ENCODE measurements at regions not wholly inside any gene's neighbourhood (a gene's known extent, or its start where the extent isn't known, plus 50 kb on each side); places are given as distances from the start of the nearest gene placed in this dataset.

DNA sequence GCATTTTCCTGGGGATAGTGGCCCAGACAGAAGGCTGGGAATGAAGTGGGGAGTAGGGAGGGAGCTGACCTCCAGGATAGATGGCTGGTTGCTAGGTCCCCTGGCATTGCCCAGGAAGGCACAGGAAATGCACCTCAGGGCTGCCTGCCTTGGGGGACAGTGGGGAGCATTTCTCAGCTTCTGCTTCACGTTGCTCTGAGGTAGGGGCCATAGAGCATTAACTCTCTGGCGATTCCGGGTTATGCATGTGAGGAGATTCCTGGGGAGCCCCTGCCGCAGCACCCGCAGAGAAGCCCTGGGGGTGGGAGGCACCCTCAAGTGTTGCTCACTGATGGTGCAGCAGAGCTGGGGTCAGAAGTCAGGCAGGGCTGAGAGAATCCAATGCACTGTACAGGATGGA lies 256.5 kb downstream of the CYP26B1 start:
- no peak for DNase-seq (ENCODE audit: low read depth, low spot score)
- Histone ChIP-seq H3K27ac (ENCODE audit: low read length) (no peak overlapping the region), H3K9me3 (ENCODE audit: control insufficient read depth, insufficient read depth, low read length) (no peaks in the 10 kb centered on the region), H3K36me3 (ENCODE audit: control insufficient read depth, insufficient read depth, low read length) (no peaks in the 10 kb centered on the region), H3K4me3 (ENCODE audit: low read length) (no peak overlapping the region), H3K27me3 (ENCODE audit: control insufficient read depth, insufficient read depth, low read length) (no peaks in the 10 kb centered on the region), H3K4me1 (ENCODE audit: control insufficient read depth, insufficient read depth, low read length) (no peaks in the 10 kb centered on the region)
- WGBS (ENCODE audit: insufficient coverage, insufficient read length): no CpG with 5 or more reads among the region's 5 CpGs

DNA sequence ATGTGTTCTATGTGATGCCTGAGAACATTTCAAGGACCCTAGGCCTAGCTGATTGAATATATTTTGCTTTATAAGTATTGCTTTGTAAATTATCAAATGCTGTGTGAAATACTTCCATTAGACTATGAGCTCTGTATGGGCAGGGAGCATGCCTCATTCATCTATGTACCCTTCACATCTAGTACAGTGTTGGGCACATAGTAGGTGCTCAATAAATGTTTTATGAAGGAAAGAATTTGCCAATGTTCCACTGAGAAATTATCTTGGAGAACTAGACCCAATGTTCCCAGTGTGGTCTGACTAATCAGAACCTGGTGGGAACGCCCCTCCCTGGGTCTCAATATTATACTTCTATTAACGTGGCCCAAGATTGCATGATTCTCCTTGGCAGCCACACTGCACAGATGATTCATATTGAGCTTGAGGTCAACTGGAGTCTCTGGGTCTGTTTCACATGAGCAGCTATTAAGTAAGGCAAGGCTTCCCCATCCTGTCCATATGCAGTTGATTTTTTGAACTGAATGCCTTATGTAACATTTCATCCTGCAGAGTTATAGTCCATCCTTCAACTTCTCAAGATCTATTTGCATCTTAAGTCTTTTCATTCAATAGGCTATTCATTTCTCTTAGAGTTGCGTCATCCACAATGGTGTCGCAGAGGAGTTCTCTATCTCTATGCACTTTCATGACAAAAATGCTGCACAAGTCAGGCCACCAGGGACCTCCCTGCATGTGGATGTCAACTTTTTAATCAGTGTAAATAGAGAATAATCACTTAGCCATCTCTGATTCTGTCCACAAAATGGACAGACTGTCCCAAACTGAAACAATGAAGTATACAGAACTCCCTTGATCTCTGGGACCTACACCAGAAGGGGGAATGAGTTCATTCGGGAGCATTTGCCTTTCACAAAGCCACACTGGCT lies 257.6 kb downstream of the CYP26B1 start:
- no peaks in the 10 kb centered on the region for H3K9me3 ChIP-seq (ENCODE audit: control insufficient read depth, insufficient read depth, low read length)
- H3K27ac ChIP-seq (ENCODE audit: low read length): no peak overlapping the region
- WGBS (ENCODE audit: insufficient coverage, insufficient read length): no CpG with 5 or more reads among the region's 5 CpGs
- no peak overlapping the region for H3K4me3 ChIP-seq (ENCODE audit: low read length)
- H3K4me1 ChIP-seq (ENCODE audit: control insufficient read depth, insufficient read depth, low read length): no peaks in the 10 kb centered on the region
- no peaks in the 10 kb centered on the region for H3K27me3 ChIP-seq (ENCODE audit: control insufficient read depth, insufficient read depth, low read length)
- no peak for DNase-seq (ENCODE audit: low read depth, low spot score)
- no peaks in the 10 kb centered on the region for H3K36me3 ChIP-seq (ENCODE audit: control insufficient read depth, insufficient read depth, low read length)

DNA sequence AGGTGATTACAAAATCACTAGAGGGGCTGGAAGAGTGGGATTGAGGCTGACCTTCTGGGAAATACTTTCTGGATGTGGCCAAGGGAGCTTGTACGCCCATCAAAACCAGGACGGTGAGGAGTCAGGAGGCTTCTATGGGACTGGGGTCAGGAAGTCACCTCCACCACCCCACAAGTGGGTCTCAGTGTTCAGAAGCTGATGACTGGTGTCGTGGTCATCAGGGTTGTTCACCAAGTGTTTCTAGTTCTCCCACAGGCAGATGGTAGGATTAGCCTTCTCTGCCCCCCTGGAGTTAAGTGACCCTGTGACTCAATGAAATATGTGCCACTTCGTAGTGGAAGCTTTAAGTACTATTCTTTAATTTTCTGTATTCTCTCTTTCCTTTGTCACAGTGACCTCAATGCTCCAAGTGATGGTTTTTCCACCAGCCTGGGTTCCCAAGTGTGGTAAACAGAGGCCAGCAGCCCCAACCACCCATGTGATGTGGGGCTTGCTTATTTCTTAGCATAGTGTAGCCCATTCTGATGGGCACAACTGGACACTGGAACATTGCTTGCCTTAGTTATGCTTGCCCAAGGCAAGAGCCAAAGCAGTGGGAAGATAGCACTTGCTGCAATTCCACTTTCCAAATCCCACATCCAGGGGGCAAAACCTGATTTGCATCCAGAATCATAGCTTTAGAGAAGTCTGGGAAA lies 258.8 kb downstream of the CYP26B1 start:
- Histone ChIP-seq H3K27ac (ENCODE audit: low read length) (no peak overlapping the region), H3K4me1 (ENCODE audit: control insufficient read depth, insufficient read depth, low read length) (no peaks in the 10 kb centered on the region), H3K4me3 (ENCODE audit: low read length) (no peak overlapping the region), H3K27me3 (ENCODE audit: control insufficient read depth, insufficient read depth, low read length) (no peaks in the 10 kb centered on the region), H3K36me3 (ENCODE audit: control insufficient read depth, insufficient read depth, low read length) (no peaks in the 10 kb centered on the region), H3K9me3 (ENCODE audit: control insufficient read depth, insufficient read depth, low read length) (no peaks in the 10 kb centered on the region)
- no CpG with 5 or more reads among the region's 4 CpGs for WGBS (ENCODE audit: insufficient coverage, insufficient read length)
- no peak for DNase-seq (ENCODE audit: low read depth, low spot score)

DNA sequence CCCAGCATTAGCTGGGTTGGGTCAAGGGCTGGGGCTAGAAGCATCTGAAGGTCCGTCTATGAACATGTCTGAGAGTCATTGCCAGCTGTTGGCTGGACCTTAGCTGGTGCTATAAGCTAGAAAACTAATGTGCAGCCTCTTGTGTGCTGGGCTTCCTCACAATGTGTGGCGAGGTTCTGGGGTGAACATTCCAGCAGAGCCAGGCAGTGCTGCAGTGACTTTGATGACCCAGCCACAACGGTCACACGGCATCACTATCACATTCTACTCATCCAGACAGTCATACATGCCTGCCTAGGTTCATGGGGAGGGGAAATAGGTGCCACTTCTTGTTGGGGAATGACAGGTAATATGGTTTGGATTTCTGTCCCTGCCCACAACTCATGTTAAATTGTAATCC lies 260.5 kb downstream of the CYP26B1 start:
- H3K4me1 ChIP-seq (ENCODE audit: control insufficient read depth, insufficient read depth, low read length): no peaks in the 10 kb centered on the region
- H3K27ac ChIP-seq (ENCODE audit: low read length): no peak overlapping the region
- no peaks in the 10 kb centered on the region for H3K27me3 ChIP-seq (ENCODE audit: control insufficient read depth, insufficient read depth, low read length)
- H3K4me3 ChIP-seq (ENCODE audit: low read length): no peak overlapping the region
- no peaks in the 10 kb centered on the region for H3K36me3 ChIP-seq (ENCODE audit: control insufficient read depth, insufficient read depth, low read length)
- no peak for DNase-seq (ENCODE audit: low read depth, low spot score)
- no CpG with 5 or more reads among the region's 4 CpGs for WGBS (ENCODE audit: insufficient coverage, insufficient read length)
- no peaks in the 10 kb centered on the region for H3K9me3 ChIP-seq (ENCODE audit: control insufficient read depth, insufficient read depth, low read length)

DNA sequence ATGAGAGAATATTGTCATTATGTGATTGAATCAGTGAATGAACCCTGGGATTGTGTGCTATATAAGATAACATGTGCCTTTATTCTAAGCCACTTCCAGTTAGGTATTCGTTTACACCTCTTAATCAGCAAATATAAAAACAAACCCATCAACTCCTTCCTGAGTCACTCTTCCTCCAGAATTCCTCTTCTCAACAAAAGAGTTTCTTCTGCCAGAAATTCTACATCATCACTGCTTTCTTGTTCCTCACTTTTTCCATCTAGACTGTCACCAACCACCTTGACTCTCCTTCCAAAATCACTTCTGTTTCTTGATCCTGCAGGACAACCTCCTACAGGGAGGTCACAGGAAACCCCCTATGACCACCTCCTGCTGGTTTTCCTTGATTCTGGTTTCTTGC lies 261.4 kb downstream of the CYP26B1 start:
- H3K9me3 ChIP-seq (ENCODE audit: control insufficient read depth, insufficient read depth, low read length): no peaks in the 10 kb centered on the region
- WGBS (ENCODE audit: insufficient coverage, insufficient read length): no CpG with 5 or more reads among the region's 1 CpG
- H3K4me1 ChIP-seq (ENCODE audit: control insufficient read depth, insufficient read depth, low read length): no peaks in the 10 kb centered on the region
- H3K27ac ChIP-seq (ENCODE audit: low read length): no peak overlapping the region
- H3K27me3 ChIP-seq (ENCODE audit: control insufficient read depth, insufficient read depth, low read length): no peaks in the 10 kb centered on the region
- no peak overlapping the region for H3K4me3 ChIP-seq (ENCODE audit: low read length)
- DNase-seq (ENCODE audit: low read depth, low spot score): no peak
- no peaks in the 10 kb centered on the region for H3K36me3 ChIP-seq (ENCODE audit: control insufficient read depth, insufficient read depth, low read length)

DNA sequence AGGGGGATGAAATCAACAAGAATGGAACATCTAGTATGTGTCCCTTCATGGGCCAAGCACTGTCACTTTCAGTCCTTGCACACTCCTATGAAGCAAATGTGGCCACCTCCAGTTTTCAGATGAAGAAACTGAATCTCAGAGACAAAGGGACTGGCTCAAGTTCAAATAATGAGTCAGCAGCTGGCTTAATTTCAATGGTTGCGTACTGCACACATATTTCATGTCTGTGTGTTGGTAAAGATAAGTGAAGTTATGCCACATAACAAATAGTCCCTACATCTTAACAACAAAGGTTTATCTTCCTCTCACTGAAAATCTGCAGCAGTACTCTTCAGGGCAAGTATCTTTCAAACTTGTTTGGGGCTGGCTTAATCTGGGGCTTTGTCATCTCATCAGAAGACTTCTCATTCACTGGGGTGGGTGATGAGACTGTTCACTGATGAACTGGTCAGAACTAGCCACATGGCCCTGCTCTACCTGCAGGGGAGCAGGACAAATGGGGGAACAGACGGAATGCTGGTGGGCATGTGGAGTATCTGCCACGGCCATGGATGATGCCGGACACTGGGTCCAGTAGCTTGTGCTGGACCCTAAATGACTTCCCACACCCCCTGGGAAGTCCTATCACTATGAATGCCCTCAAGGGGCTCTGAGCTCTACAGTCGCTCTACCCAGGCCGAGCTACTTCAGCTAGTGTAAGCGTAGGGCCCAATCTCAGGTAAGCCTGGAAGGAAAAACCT lies 263.2 kb downstream of the CYP26B1 start:
- H3K4me1 ChIP-seq (ENCODE audit: control insufficient read depth, insufficient read depth, low read length): no peaks in the 10 kb centered on the region
- no peak overlapping the region for H3K27ac ChIP-seq (ENCODE audit: low read length)
- no peak overlapping the region for H3K4me3 ChIP-seq (ENCODE audit: low read length)
- no peaks in the 10 kb centered on the region for H3K9me3 ChIP-seq (ENCODE audit: control insufficient read depth, insufficient read depth, low read length)
- no peaks in the 10 kb centered on the region for H3K27me3 ChIP-seq (ENCODE audit: control insufficient read depth, insufficient read depth, low read length)
- no peaks in the 10 kb centered on the region for H3K36me3 ChIP-seq (ENCODE audit: control insufficient read depth, insufficient read depth, low read length)
- no peak for DNase-seq (ENCODE audit: low read depth, low spot score)
- WGBS (ENCODE audit: insufficient coverage, insufficient read length): no CpG with 5 or more reads among the region's 7 CpGs

DNA sequence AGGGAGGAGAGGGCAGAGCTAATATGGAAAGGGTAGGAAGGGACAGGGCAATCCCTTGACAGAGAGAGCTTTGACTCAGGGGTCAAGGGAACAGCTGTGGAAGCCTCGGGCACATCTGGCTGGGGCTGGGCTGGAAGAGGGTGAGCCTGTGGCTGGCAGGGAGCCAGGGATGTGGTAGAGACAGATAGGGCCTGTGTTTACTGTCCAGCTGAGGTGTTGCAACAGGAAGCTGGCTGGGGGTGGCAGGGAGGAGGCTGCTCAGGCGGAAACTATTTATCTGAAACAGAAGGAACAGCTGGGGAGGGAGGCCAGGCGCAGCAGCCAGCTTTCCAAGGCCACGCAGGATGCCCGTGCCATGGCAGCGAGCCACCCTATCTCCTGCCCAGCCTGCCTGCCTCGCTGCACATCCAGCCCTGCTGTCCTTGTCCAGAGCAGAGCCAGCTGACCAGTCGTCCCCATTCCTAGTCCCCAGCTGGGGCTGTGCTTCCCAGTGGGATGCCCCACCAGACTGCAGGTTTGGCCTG lies 264.7 kb downstream of the CYP26B1 start:
- H3K27ac ChIP-seq (ENCODE audit: low read length): no peak overlapping the region
- no peak overlapping the region for H3K4me3 ChIP-seq (ENCODE audit: low read length)
- DNase-seq (ENCODE audit: low read depth, low spot score): no peak
- no peaks in the 10 kb centered on the region for H3K9me3 ChIP-seq (ENCODE audit: control insufficient read depth, insufficient read depth, low read length)
- no peaks in the 10 kb centered on the region for H3K4me1 ChIP-seq (ENCODE audit: control insufficient read depth, insufficient read depth, low read length)
- WGBS (ENCODE audit: insufficient coverage, insufficient read length): no CpG with 5 or more reads among the region's 8 CpGs
- no peaks in the 10 kb centered on the region for H3K27me3 ChIP-seq (ENCODE audit: control insufficient read depth, insufficient read depth, low read length)
- no peaks in the 10 kb centered on the region for H3K36me3 ChIP-seq (ENCODE audit: control insufficient read depth, insufficient read depth, low read length)

DNA sequence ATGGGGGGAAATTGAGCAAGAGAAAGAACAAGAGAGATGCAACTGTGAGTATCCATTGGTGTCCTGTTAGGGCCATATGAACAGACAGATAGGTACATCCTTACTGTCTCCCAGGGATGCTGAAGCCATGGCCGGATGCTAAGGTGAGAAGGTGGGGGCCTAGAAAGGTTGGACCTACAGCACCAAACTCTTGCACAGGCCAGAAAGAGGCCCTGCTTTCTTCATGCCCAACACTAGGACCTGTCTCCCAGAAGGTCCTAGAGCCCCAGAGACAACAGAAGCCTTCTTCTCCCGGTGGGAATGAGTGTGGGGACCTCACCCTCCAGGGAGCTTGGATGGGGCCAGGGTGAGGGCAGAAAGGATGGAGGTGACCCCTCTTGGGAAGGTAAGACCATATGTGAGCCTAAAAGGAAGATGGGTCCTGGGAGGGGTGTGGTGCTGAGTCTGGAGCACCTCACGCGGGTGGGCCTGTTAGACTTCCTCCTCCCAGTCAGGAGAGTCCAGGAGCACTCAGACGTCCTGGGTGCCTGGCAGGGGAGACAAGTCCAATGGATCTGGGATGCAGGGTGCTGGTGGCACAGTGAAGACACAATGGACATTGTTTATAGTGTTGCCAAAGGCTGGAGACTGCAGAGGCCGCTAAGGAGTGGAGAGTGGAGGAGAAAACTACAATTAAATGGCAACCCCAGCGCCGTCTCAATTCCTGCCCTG lies 265.3 kb downstream of the CYP26B1 start:
- H3K27me3 ChIP-seq (ENCODE audit: control insufficient read depth, insufficient read depth, low read length): no peaks in the 10 kb centered on the region
- no peak for DNase-seq (ENCODE audit: low read depth, low spot score)

DNA sequence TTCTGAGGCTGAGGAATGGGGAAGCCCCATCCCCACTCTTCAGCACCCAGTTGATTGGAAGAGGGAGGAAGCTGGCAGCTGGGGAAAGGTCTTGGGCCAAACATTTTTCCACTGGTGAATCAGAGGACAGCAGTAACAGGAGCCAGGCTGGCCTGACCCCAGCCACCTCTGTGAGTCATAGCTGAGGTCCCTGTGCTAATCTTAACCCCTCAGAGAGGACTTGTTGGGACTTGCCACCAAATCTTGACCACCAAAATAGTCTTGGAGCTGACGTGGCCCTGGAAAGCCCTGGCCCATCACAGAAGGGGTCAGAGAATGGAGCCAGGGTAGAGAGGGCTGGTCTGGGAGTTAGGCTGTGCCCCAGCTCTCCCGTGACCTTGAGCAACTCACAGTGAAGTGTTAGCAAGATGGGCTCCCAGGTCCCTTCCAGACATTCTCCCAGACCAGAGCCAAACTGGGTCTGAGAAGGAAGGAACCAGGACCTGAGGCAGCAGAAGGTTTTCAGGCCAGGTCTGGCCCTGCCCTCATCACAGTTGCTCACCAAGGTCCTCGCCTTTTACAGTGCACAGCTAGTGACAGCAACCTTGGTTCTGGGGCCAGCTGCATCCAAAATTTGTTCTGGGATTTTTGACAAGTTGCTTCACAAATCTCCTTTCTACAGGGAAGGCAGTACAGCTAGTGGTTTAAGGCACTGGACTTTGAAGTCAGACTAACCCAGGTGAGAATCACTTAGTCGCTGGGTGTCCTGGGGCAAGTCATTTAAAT lies 266.6 kb downstream of the CYP26B1 start:
- H3K4me1 ChIP-seq (ENCODE audit: control insufficient read depth, insufficient read depth, low read length): no peaks in the 10 kb centered on the region
- no peak overlapping the region for H3K27ac ChIP-seq (ENCODE audit: low read length)
- H3K27me3 ChIP-seq (ENCODE audit: control insufficient read depth, insufficient read depth, low read length): no peaks in the 10 kb centered on the region
- H3K36me3 ChIP-seq (ENCODE audit: control insufficient read depth, insufficient read depth, low read length): no peaks in the 10 kb centered on the region
- H3K9me3 ChIP-seq (ENCODE audit: control insufficient read depth, insufficient read depth, low read length): no peaks in the 10 kb centered on the region
- no CpG with 5 or more reads among the region's 4 CpGs for WGBS (ENCODE audit: insufficient coverage, insufficient read length)
- no peak overlapping the region for H3K4me3 ChIP-seq (ENCODE audit: low read length)
- DNase-seq (ENCODE audit: low read depth, low spot score): no peak

More for the DNA sequence above, 265.3 kb downstream of the CYP26B1 start:
- no peak overlapping the region for H3K4me3 ChIP-seq (ENCODE audit: low read length)
- no peaks in the 10 kb centered on the region for H3K9me3 ChIP-seq (ENCODE audit: control insufficient read depth, insufficient read depth, low read length)
- no CpG with 5 or more reads among the region's 8 CpGs for WGBS (ENCODE audit: insufficient coverage, insufficient read length)
- H3K27ac ChIP-seq (ENCODE audit: low read length): no peak overlapping the region
- no peaks in the 10 kb centered on the region for H3K4me1 ChIP-seq (ENCODE audit: control insufficient read depth, insufficient read depth, low read length)
- no peaks in the 10 kb centered on the region for H3K36me3 ChIP-seq (ENCODE audit: control insufficient read depth, insufficient read depth, low read length)

Data from iPS DF 6.9 (cell line).